Lower lobe of right lung (tissue), 2 donors: ENCODE measurements at regions not wholly inside any gene's neighbourhood (a gene's known extent, or its start where the extent isn't known, plus 50 kb on each side); places are given as distances from the start of the nearest gene placed in this dataset.
"Not testable (repeated sequence)": the region's sequence is repeated elsewhere in the genome, so short reads cannot be mapped to it uniquely, and the experiment has no call there.

ENCODE experiments used
- ATAC-seq, 2 donors: fragments of 200-7000 bp; cut with Tn5 transposase; one replicate each; pipeline ENCODE4 v1.9.1; 2020 to 2022; ENCODE audit warnings: mild to moderate bottlenecking in 2 of 2, moderate library complexity in 2 of 2
- DNase-seq: peaks from one replicate; pipeline ENCODE4 v3.0.0-alpha.2; 2020
- H3K27ac ChIP-seq: fragments of 200-600 bp; one replicate; pipeline ENCODE4 v1.8.0; 2022
- H3K27me3 ChIP-seq: fragments of 200-600 bp; one replicate; pipeline ENCODE4 v1.8.0; 2022; ENCODE audit warnings: low read depth
- H3K36me3 ChIP-seq: fragments of 200-600 bp; one replicate; pipeline ENCODE4 v1.8.0; 2022; ENCODE audit warnings: mild to moderate bottlenecking
- H3K4me1 ChIP-seq: fragments of 200-600 bp; one replicate; pipeline ENCODE4 v1.8.0; 2022
- H3K4me3 ChIP-seq: fragments of 200-600 bp; one replicate; pipeline ENCODE4 v1.8.0; 2022; ENCODE audit warnings: mild to moderate bottlenecking
- H3K9me3 ChIP-seq: fragments of 200-600 bp; one replicate; pipeline ENCODE4 v1.8.0; 2022
- CTCF ChIP-seq: fragments of 200-600 bp; IDR thresholded peaks from one replicate; pipeline ENCODE4 v1.8.0; 2022; ENCODE audit warnings: antibody characterized with exemption, mild to moderate bottlenecking
- intact Hi-C: fragments of 100-400 bp; cut with DNase I; formaldehyde crosslinking; loops from one replicate; pipeline ENCODE4 v1.11.0; 2022
- donor health status: DM: no; HTN: yes; CAD: no; lungs with severe emphysema.

- H3K27ac ChIP-seq, result no peak overlapping the region
- DNase-seq, result no peak
- TF ChIP-seq CTCF, result no peak
- no peaks in the 10 kb centered on the region for H3K9me3 ChIP-seq
- H3K36me3 ChIP-seq, result no peaks in the 10 kb centered on the region
- H3K4me1 ChIP-seq, result no peaks in the 10 kb centered on the region
- no peaks in the 10 kb centered on the region for H3K27me3 ChIP-seq
- no peak for ATAC-seq
- intact Hi-C loops, result no loop called here
- H3K4me3 ChIP-seq, result no peak overlapping the region
Observed at GRCh38 chr6:66278115-66278514, 571.1 kb upstream of the EYS start.

- DNase-seq (no peak), ATAC-seq (no peak)
- TF ChIP-seq CTCF, result no peak
- no peak overlapping the region for H3K27ac ChIP-seq
- no peaks in the 10 kb centered on the region for H3K36me3 ChIP-seq
- no peak overlapping the region for H3K4me3 ChIP-seq
- H3K4me1 ChIP-seq, result no peaks in the 10 kb centered on the region
- intact Hi-C loops, result no loop called here
- no peaks in the 10 kb centered on the region for H3K27me3 ChIP-seq
- H3K9me3 ChIP-seq, result no peaks in the 10 kb centered on the region
Observed at GRCh38 chr6:66277400-66277799, 570.4 kb upstream of the EYS start.

- H3K27ac ChIP-seq, result no peak overlapping the region
- H3K9me3 ChIP-seq, result no peaks in the 10 kb centered on the region
- no peak overlapping the region for H3K4me3 ChIP-seq
- TF ChIP-seq CTCF, result no peak
- no peaks in the 10 kb centered on the region for H3K4me1 ChIP-seq
- intact Hi-C loops, result no loop called here
- ATAC-seq, result no peak
- H3K36me3 ChIP-seq, result no peaks in the 10 kb centered on the region
- H3K27me3 ChIP-seq, result no peaks in the 10 kb centered on the region
- no peak for DNase-seq
Observed at GRCh38 chr6:66265737-66266136, 558.7 kb upstream of the EYS start.

GRCh38 chr6:66264376-66264775 lies 557.4 kb upstream of the EYS start:
- DNase-seq (no peak), ATAC-seq (no peak)
- intact Hi-C loops, result no loop called here

GRCh38 chr6:66258731-66259487 lies 551.9 kb upstream of the EYS start:
- DNase-seq, intact Hi-C loops, ATAC-seq, H3K27me3 ChIP-seq, H3K36me3 ChIP-seq, H3K4me1 ChIP-seq, H3K27ac ChIP-seq, H3K4me3 ChIP-seq: not testable (repeated sequence)
- peaks cover 18% of the 10 kb centered on the region for H3K9me3 ChIP-seq

More at GRCh38 chr6:66264376-66264775, 557.4 kb upstream of the EYS start:
- H3K27me3 ChIP-seq, result no peaks in the 10 kb centered on the region
- H3K9me3 ChIP-seq, result peaks cover 3% of the 10 kb centered on the region
- TF ChIP-seq CTCF, result no peak
- H3K36me3 ChIP-seq, result no peaks in the 10 kb centered on the region
- H3K4me3 ChIP-seq, result no peak overlapping the region
- H3K27ac ChIP-seq, result no peak overlapping the region
- no peaks in the 10 kb centered on the region for H3K4me1 ChIP-seq

- Histone ChIP-seq H3K27me3 (no peaks in the 10 kb centered on the region), H3K4me3 (no peak overlapping the region), H3K36me3 (no peaks in the 10 kb centered on the region), H3K9me3 (no peaks in the 10 kb centered on the region), H3K27ac (no peak overlapping the region), H3K4me1 (no peaks in the 10 kb centered on the region)
- DNase-seq (no peak), ATAC-seq (no peak)
- intact Hi-C loops, result no loop called here
- TF ChIP-seq CTCF, result no peak
Observed at GRCh38 chr6:66245231-66245630, 538.2 kb upstream of the EYS start.
